SK-N-SH (cell line): ENCODE measurements at regions not wholly inside any gene's neighbourhood (a gene's known extent, or its start where the extent isn't known, plus 50 kb on each side); places are given as distances from the start of the nearest gene placed in this dataset.

Source experiments
- CTCF ChIA-PET: fragments of 300-600, 350-600 bp; formaldehyde crosslinking; extraction: SDS; loops from one replicate; lab custom pipeline; 2021; lab: Yijun Ruan, JAX
- POLR2A ChIA-PET: fragments of 350-600 bp; sonication (Branson Sonifier 250); formaldehyde crosslinking; extraction: SDS; loops from one replicate; lab custom pipeline; 2020; ENCODE audit warnings: antibody characterized with exemption, inconsistent platforms; lab: Yijun Ruan, JAX
- DNase-seq: peaks from one replicate; pipeline ENCODE4 v3.0.0; 2012
- H2AFZ ChIP-seq: fragments of 200-600 bp; sonication (generic); 2 replicates; pipeline ENCODE4 v1.8.1; 2016; ENCODE audit warnings: antibody characterized with exemption, mild to moderate bottlenecking, low read depth
- H3F3A ChIP-seq: fragments of 200-600 bp; sonication (generic); replicated peaks from 2 replicates; pipeline ENCODE3; 2016; ENCODE audit warnings: antibody characterized with exemption, mild to moderate bottlenecking; ENCODE audit not compliant: insufficient read depth
- H3K27ac ChIP-seq, 2 experiments: fragments of 200-500 bp in 1 of 2; fragments of 200-600 bp in 1 of 2; sonication (Bioruptor generic) in 1 of 2; sonication (generic), shearing (Covaris generic) in 1 of 2; 2 replicates each; pipeline versions ENCODE4 v1.5.1 to v1.6.1; 2014 to 2016; ENCODE audit warnings: low read depth in 2 of 2, inconsistent platforms in 1 of 2, low read length in 1 of 2, mild to moderate bottlenecking in 1 of 2, mixed read lengths in 1 of 2
- H3K27me3 ChIP-seq: fragments of 200-600 bp; sonication (generic), shearing (Covaris generic); 2 replicates; pipeline ENCODE4 v1.6.1; 2016; ENCODE audit warnings: mixed run types; ENCODE audit not compliant: insufficient read depth
- H3K36me3 ChIP-seq, 2 experiments: fragments of 200-500 bp in 1 of 2; fragments of 200-600 bp in 1 of 2; sonication (Bioruptor generic) in 1 of 2; sonication (generic) in 1 of 2; replicated peaks in 1 of 2; 2 replicates each; pipeline versions ENCODE3 to v1.5.1; 2014 to 2016; ENCODE audit warnings: low read length in 1 of 2, mild to moderate bottlenecking in 1 of 2; ENCODE audit not compliant: insufficient read depth in 2 of 2, control insufficient read depth in 1 of 2
- H3K4me1 ChIP-seq, 2 experiments: fragments of 200-500 bp in 1 of 2; fragments of 200-600 bp in 1 of 2; sonication (Bioruptor generic) in 1 of 2; sonication (generic), shearing (Covaris generic) in 1 of 2; 2 replicates each; pipeline versions ENCODE4 v1.5.1 to v1.6.1; 2014 to 2016; ENCODE audit warnings: low read depth in 1 of 2, low read length in 1 of 2, mixed run types in 1 of 2; ENCODE audit not compliant: insufficient read depth in 2 of 2, control insufficient read depth in 1 of 2
- H3K4me2 ChIP-seq: fragments of 200-600 bp; sonication (generic), shearing (Covaris generic); 2 replicates; pipeline ENCODE4 v1.6.1; 2017; ENCODE audit warnings: mixed run types
- H3K4me3 ChIP-seq, 2 experiments: fragments of 200-500 bp in 1 of 2; fragments of 200-600 bp in 1 of 2; sonication (Bioruptor generic) in 1 of 2; sonication (generic), shearing (Covaris generic) in 1 of 2; 2 replicates each; pipeline versions ENCODE4 v1.5.1 to v1.8.1; 2014 to 2016; ENCODE audit warnings: low read depth in 2 of 2, inconsistent platforms in 1 of 2, low read length in 1 of 2, mild to moderate bottlenecking in 1 of 2, mixed read lengths in 1 of 2, moderate library complexity in 1 of 2
- H3K79me2 ChIP-seq: fragments of 200-600 bp; sonication (generic); 2 replicates; pipeline ENCODE4 v1.8.1; 2017; ENCODE audit warnings: mild to moderate bottlenecking; ENCODE audit not compliant: insufficient read depth
- H3K9ac ChIP-seq: fragments of 200-600 bp; sonication (generic); 2 replicates; pipeline ENCODE4 v1.6.1; 2017; ENCODE audit warnings: mixed run types
- H3K9me2 ChIP-seq: fragments of 200-600 bp; sonication (generic); 2 replicates; pipeline ENCODE4 v1.6.1; 2017; ENCODE audit warnings: mixed run types
- H3K9me3 ChIP-seq: fragments of 200-600 bp; sonication (generic); 2 replicates; pipeline ENCODE4 v1.6.1; 2017; ENCODE audit warnings: mixed run types, mild to moderate bottlenecking, moderate library complexity
- H4K20me1 ChIP-seq: fragments of 200-600 bp; sonication (generic); 2 replicates; pipeline ENCODE4 v1.6.1; 2017; ENCODE audit warnings: mild to moderate bottlenecking, mixed run types; ENCODE audit not compliant: insufficient read depth
- CTCF ChIP-seq: fragments of 200-600 bp; sonication (generic); IDR thresholded peaks from 2 replicates; pipeline ENCODE4 v1.6.1; 2017; ENCODE audit warnings: antibody characterized with exemption, mild to moderate bottlenecking, moderate library complexity
- ELF1 ChIP-seq: IDR thresholded peaks from 2 replicates; pipeline ENCODE4 v1.4.0; 2012
- EZH2phosphoT487 ChIP-seq: fragments of 200-600 bp; sonication (generic); IDR thresholded peaks from 2 replicates; pipeline ENCODE4 v1.6.1; 2017; ENCODE audit warnings: low read depth, mixed run types, mild to moderate bottlenecking, antibody characterized with exemption, moderate library complexity, borderline replicate concordance
- FOSL2 ChIP-seq: IDR thresholded peaks from 2 replicates; pipeline ENCODE4 v1.4.0; 2012; ENCODE audit warnings: low read depth, mild to moderate bottlenecking, moderate library complexity, borderline replicate concordance
- GABPA ChIP-seq: IDR thresholded peaks from 2 replicates; pipeline ENCODE4 v1.4.0; 2012; ENCODE audit warnings: low read depth, mild to moderate bottlenecking
- GATA2 ChIP-seq: sonication (generic); formaldehyde crosslinking; IDR thresholded peaks from 2 replicates; pipeline ENCODE4 v1.5.0; 2020; ENCODE audit warnings: mild to moderate bottlenecking, missing genetic modification reagents
- JUND ChIP-seq: IDR thresholded peaks from 2 replicates; pipeline ENCODE4 v1.4.0; 2012
- MAX ChIP-seq: IDR thresholded peaks from 2 replicates; pipeline ENCODE4 v1.4.0; 2012; ENCODE audit warnings: low read depth
- MXI1 ChIP-seq: IDR thresholded peaks from 2 replicates; pipeline ENCODE4 v1.6.1; 2012; ENCODE audit warnings: mild to moderate bottlenecking, low read depth, low read length, improper control_type of control experiment
- NRF1 ChIP-seq: IDR thresholded peaks from 2 replicates; pipeline ENCODE4 v1.6.1; 2012; ENCODE audit warnings: low read depth, mild to moderate bottlenecking, low read length
- RAD21 ChIP-seq: IDR thresholded peaks from 2 replicates; pipeline ENCODE4 v1.6.1; 2012; ENCODE audit warnings: mild to moderate bottlenecking, low read length
- REST ChIP-seq: IDR thresholded peaks from 2 replicates; pipeline ENCODE4 v1.6.1; 2012; ENCODE audit warnings: mild to moderate bottlenecking, low read depth, low read length, moderate library complexity
- RFX5 ChIP-seq: IDR thresholded peaks from 2 replicates; pipeline ENCODE4 v1.6.1; 2012; ENCODE audit warnings: mild to moderate bottlenecking, improper control_type of control experiment, low read length
- SMC3 ChIP-seq: IDR thresholded peaks from 2 replicates; pipeline ENCODE4 v1.6.1; 2012; ENCODE audit warnings: low read depth, low read length, improper control_type of control experiment
- WGBS: methylation state at CpG from one replicate; pipeline ENCODE4 v1.1.6; 2017; ENCODE audit warnings: low lambda C conversion rate; 5-methylcytosine and 5-hydroxymethylcytosine counted together

- no peak for DNase-seq
- TF ChIP-seq MXI1 (no peak), SMC3 (no peak), FOSL2 (no peak), NRF1 (no peak), CTCF (no peak), JUND (no peak), EZH2phosphoT487 (no peak), ELF1 (no peak), REST (no peak), MAX (no peak), GATA2 (CRISPR knock-in tag) (no peak), RAD21 (no peak), RFX5 (no peak)
- H3K9ac ChIP-seq, result no peak overlapping the region
- H3F3A ChIP-seq, result no peaks in the 10 kb centered on the region
- H3K9me2 ChIP-seq, result no peaks in the 10 kb centered on the region
- H3K4me2 ChIP-seq, result no peak overlapping the region
- H2AFZ ChIP-seq, result no peak overlapping the region
- no peaks in the 10 kb centered on the region for H3K79me2 ChIP-seq
- no peaks in the 10 kb centered on the region for H3K9me3 ChIP-seq
- 67% methylated on average over 5 of the region's 5 CpGs for WGBS
- H3K4me3 ChIP-seq, result no peak overlapping the region
- no peaks in the 10 kb centered on the region; the same call in 1 of the 2 replicates for H3K27me3 ChIP-seq
- H3K27ac ChIP-seq, result no peak overlapping the region
- no peaks in the 10 kb centered on the region for H3K4me1 ChIP-seq
- H4K20me1 ChIP-seq, result no peaks in the 10 kb centered on the region
- CTCF ChIA-PET, result no interaction called here
- POLR2A ChIA-PET, result interaction anchor here (0.7 kb wide), 1 partner anchor 473 kb away, joined by 3 read pairs; no protein-coding TSS in a partner anchor
- no peaks in the 10 kb centered on the region for H3K36me3 ChIP-seq
Observed at GRCh38 chr14:76320486-76320885, 55.5 kb upstream of the ESRRB start.

- Histone ChIP-seq H4K20me1 (no peaks in the 10 kb centered on the region), H3K36me3 (no peaks in the 10 kb centered on the region), H3K9me2 (no peaks in the 10 kb centered on the region), H3K9ac (no peak overlapping the region), H3K79me2 (no peaks in the 10 kb centered on the region), H3K4me1 (no peaks in the 10 kb centered on the region), H3K9me3 (no peaks in the 10 kb centered on the region), H2AFZ (no peak overlapping the region), H3K4me3 (no peak overlapping the region), H3K4me2 (no peak overlapping the region), H3K27ac (no peak overlapping the region), H3K27me3 (no peaks in the 10 kb centered on the region; the same call in 1 of the 2 replicates), H3F3A (no peaks in the 10 kb centered on the region)
- CTCF ChIA-PET, result interaction anchor here (1.1 kb wide), 1 partner anchor 31 kb away, joined by 3 read pairs; no protein-coding TSS in a partner anchor
- no peak for TF ChIP-seq CTCF
- TF ChIP-seq GABPA, result no peak
- no peak for TF ChIP-seq SMC3
- no peak for TF ChIP-seq JUND
- no peak for TF ChIP-seq ELF1
- POLR2A ChIA-PET, result no interaction called here
- DNase-seq, result no peak
- WGBS, result 52% methylated on average over 4 of the region's 4 CpGs
Observed at GRCh38 chr14:76320975-76321374, 55.0 kb upstream of the ESRRB start.
